Activated B cell treated with CpG ODN at 0.5 μM for 24 hours (primary cell): ENCODE measurements at regions not wholly inside any gene's neighbourhood (a gene's known extent, or its start where the extent isn't known, plus 50 kb on each side); places are given as distances from the start of the nearest gene placed in this dataset.

ENCODE experiments used
- ATAC-seq: fragments of 200-7000 bp; cut with Tn5 transposase; one replicate; pipeline ENCODE4 v1.10.0; 2021; ENCODE audit warnings: low read depth, mild to moderate bottlenecking, moderate library complexity
- CTCF ChIA-PET: fragments of 350-600 bp; sonication (Branson Sonifier 250); formaldehyde crosslinking; loops from one replicate; lab custom pipeline; 2021; ENCODE audit warnings: antibody characterized with exemption; lab: Charles Lee
- POLR2A ChIA-PET: fragments of 350-600 bp; sonication (Branson Sonifier 250); formaldehyde crosslinking; loops from one replicate; lab custom pipeline; 2021; ENCODE audit warnings: antibody characterized with exemption; lab: Charles Lee
- DNase-seq: peaks from one replicate; pipeline ENCODE4 v3.0.0; 2022
- H3K27ac Mint-ChIP-seq: one replicate; pipeline ENCODE4 v1.8.0; 2020; ENCODE audit warnings: mixed read lengths
- H3K27me3 Mint-ChIP-seq: one replicate; pipeline ENCODE4 v1.8.0; 2021; ENCODE audit warnings: mixed read lengths
- H3K36me3 Mint-ChIP-seq: one replicate; pipeline ENCODE4 v1.8.0; 2021; ENCODE audit warnings: low read depth, mixed read lengths
- H3K4me1 Mint-ChIP-seq: one replicate; pipeline ENCODE4 v1.8.0; 2021; ENCODE audit warnings: mixed read lengths
- H3K4me3 Mint-ChIP-seq: one replicate; pipeline ENCODE4 v1.8.0; 2020; ENCODE audit warnings: mild to moderate bottlenecking, mixed read lengths
- H3K9me3 Mint-ChIP-seq: one replicate; pipeline ENCODE4 v1.8.0; 2020; ENCODE audit warnings: mixed read lengths
- intact Hi-C: fragments of 100-400 bp; cut with micrococcal nuclease; formaldehyde crosslinking; loops from one replicate; pipeline ENCODE4 v1.15.1; 2024
- TF ChIP-seq, protein P1 (sequence below): fragments of 200-600 bp; IDR thresholded peaks from one replicate; pipeline ENCODE4 v1.8.0; 2022; ENCODE audit warnings: antibody characterized with exemption, mild to moderate bottlenecking

DNA sequence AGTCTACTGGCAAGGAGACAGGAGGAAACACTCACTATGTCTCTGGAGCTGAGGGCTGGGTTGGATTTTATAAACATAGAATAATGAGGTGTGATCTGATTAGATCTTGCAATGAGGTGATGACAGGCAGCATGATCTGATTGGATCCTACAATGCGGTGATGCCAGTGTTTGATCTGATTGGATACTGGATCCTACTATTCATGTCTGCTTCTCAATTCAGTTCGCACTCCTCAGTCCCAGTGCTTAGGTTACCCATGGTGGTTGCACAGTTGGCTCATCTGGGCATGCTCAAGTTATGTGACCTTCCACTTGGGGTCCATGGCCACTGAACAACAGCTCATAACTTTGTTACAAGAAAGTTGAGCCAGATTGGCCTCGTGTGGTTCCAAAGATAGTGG, 469.5 kb downstream of the TSHZ3 start:
- H3K36me3 Mint-ChIP-seq, result no peaks in the 10 kb centered on the region
- POLR2A ChIA-PET, result no interaction called here
- CTCF ChIA-PET, result no interaction called here
- TF ChIP-seq, protein P1, sequence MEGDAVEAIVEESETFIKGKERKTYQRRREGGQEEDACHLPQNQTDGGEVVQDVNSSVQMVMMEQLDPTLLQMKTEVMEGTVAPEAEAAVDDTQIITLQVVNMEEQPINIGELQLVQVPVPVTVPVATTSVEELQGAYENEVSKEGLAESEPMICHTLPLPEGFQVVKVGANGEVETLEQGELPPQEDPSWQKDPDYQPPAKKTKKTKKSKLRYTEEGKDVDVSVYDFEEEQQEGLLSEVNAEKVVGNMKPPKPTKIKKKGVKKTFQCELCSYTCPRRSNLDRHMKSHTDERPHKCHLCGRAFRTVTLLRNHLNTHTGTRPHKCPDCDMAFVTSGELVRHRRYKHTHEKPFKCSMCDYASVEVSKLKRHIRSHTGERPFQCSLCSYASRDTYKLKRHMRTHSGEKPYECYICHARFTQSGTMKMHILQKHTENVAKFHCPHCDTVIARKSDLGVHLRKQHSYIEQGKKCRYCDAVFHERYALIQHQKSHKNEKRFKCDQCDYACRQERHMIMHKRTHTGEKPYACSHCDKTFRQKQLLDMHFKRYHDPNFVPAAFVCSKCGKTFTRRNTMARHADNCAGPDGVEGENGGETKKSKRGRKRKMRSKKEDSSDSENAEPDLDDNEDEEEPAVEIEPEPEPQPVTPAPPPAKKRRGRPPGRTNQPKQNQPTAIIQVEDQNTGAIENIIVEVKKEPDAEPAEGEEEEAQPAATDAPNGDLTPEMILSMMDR, result no peak
- H3K4me3 Mint-ChIP-seq, result no peak overlapping the region
- ATAC-seq, result no peak
- no peak overlapping the region for H3K27ac Mint-ChIP-seq
- intact Hi-C loops, result no loop called here
- no peaks in the 10 kb centered on the region for H3K27me3 Mint-ChIP-seq
- H3K4me1 Mint-ChIP-seq, result no peaks in the 10 kb centered on the region
- H3K9me3 Mint-ChIP-seq, result peaks cover 8% of the 10 kb centered on the region
- no peak for DNase-seq

DNA sequence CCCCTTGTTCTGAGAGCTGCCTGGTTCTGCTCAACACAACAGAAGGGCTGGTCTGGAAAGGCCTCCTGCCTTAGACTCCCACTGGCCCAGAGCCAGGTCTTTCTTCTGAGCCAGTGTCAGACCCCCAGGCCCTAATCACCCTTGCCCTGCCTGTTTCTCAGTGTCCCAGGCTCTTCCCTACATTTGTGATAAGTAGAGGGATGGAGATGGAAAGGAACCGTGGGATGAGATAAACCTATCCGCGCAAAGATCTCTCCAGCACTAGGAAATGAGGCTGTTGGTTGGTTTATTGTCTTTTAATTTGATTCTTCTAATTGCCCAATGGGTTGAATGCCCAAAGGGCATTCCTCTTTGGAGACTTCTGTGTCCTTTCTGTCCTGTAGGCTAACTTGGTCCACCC, 470.0 kb downstream of the TSHZ3 start:
- Mint-ChIP-seq H3K27ac (no peak overlapping the region), H3K4me3 (no peak overlapping the region), H3K4me1 (no peaks in the 10 kb centered on the region), H3K27me3 (no peaks in the 10 kb centered on the region), H3K36me3 (no peaks in the 10 kb centered on the region), H3K9me3 (peaks cover 8% of the 10 kb centered on the region)
- DNase-seq (no peak), ATAC-seq (no peak)
- ChIA-PET CTCF (no interaction called here), POLR2A (no interaction called here)
- TF ChIP-seq, protein P1, result no peak
- intact Hi-C loops, result no loop called here

DNA sequence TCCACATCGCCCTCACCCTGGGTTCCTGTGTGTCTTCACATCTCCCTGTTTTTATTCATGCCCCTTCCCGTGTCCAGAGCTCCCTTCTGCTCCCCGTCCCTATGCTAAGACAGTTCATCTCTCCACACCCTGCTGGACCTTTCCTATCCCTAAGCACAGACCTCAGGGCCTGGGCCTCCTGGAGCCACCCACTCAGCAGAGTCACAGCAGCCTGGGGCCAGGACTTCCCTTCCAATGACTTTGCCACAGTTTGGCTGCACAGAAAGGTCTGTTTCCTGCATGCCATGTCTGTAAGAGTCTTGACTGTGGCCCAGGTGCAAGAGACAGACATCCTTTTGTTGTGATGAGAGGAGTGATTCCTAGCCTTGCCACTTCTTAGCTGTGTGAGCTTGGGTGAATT, 470.7 kb downstream of the TSHZ3 start:
- ATAC-seq, result no peak
- DNase-seq, result no peak
- POLR2A ChIA-PET, result no interaction called here
- TF ChIP-seq, protein P1, result no peak
- Mint-ChIP-seq H3K9me3 (peaks cover 8% of the 10 kb centered on the region), H3K4me1 (no peaks in the 10 kb centered on the region), H3K27me3 (no peaks in the 10 kb centered on the region), H3K27ac (no peak overlapping the region), H3K36me3 (no peaks in the 10 kb centered on the region), H3K4me3 (no peak overlapping the region)
- CTCF ChIA-PET, result no interaction called here
- intact Hi-C loops, result no loop called here

DNA sequence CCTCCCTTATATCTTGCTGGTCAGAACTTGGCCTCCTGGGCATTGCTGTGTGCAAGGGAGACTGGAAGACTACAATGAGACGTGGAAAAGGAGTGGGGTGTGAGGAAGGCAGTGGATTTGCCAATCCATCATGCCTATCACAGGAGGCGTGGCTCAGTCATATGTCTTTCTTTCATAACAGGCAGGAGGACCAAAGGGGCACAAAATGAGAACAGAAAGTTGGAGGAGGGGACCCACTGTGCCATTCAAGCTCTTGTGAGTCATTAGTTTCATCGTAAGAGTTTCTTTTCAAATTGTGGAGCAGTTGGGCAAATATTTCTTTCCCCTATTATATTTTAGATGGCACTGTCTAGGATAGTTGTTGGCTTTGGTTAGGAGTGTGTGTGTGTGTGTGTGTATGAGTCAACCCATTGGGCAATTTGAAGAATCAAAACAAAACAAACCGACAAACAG, 471.5 kb downstream of the TSHZ3 start:
- DNase-seq (no peak), ATAC-seq (no peak)
- no peaks in the 10 kb centered on the region for H3K4me1 Mint-ChIP-seq
- H3K36me3 Mint-ChIP-seq, result no peaks in the 10 kb centered on the region
- peaks cover 8% of the 10 kb centered on the region for H3K9me3 Mint-ChIP-seq
- no peaks in the 10 kb centered on the region for H3K27me3 Mint-ChIP-seq
- intact Hi-C loops, result no loop called here
- H3K4me3 Mint-ChIP-seq, result no peak overlapping the region
- ChIA-PET POLR2A (no interaction called here), CTCF (no interaction called here)
- TF ChIP-seq, protein P1, result no peak
- H3K27ac Mint-ChIP-seq, result no peak overlapping the region

DNA sequence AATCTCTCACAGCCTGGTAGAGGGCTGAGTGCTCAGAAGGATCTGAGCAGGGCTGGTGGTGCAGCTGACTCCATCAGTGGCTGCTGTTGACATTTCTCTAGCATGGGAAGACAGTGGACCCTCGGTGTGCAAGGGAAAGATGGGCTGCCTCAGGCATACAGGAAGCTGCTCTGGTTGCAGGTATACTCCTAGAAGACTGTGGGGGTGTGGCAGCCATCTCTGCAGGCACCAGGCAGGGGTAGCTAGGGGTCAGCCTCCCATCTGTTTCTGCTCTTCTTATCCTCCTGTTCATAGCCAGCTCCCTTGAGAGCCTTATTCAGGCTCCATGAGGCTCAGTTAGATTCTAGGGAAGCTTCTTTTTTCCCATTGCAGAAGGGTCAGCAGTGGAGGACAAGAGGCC, 475.5 kb downstream of the TSHZ3 start:
- Mint-ChIP-seq H3K27ac (no peak overlapping the region), H3K36me3 (no peaks in the 10 kb centered on the region), H3K27me3 (no peaks in the 10 kb centered on the region), H3K9me3 (peaks cover 5% of the 10 kb centered on the region), H3K4me1 (no peaks in the 10 kb centered on the region), H3K4me3 (no peak overlapping the region)
- ChIA-PET POLR2A (no interaction called here), CTCF (no interaction called here)
- TF ChIP-seq, protein P1, result no peak
- DNase-seq (no peak), ATAC-seq (no peak)
- intact Hi-C loops, result no loop called here
